Neuron (in vitro differentiated cells): ENCODE measurements at regions not wholly inside any gene's neighbourhood (a gene's known extent, or its start where the extent isn't known, plus 50 kb on each side); places are given as distances from the start of the nearest gene placed in this dataset.

Experiments used
- H2AFZ ChIP-seq: one replicate; pipeline ENCODE4 v1.6.1; 2013; ENCODE audit warnings: low read depth, mild to moderate bottlenecking, inconsistent platforms, low read length, moderate library complexity
- H3K27me3 ChIP-seq: one replicate; pipeline ENCODE4 v1.6.1; 2013; ENCODE audit warnings: low read length; ENCODE audit not compliant: insufficient read depth
- H3K36me3 ChIP-seq: one replicate; pipeline ENCODE4 v1.6.1; 2013; ENCODE audit warnings: low read length; ENCODE audit not compliant: insufficient read depth
- H3K4me1 ChIP-seq: one replicate; pipeline ENCODE4 v1.6.1; 2013; ENCODE audit warnings: low read length; ENCODE audit not compliant: insufficient read depth
- H3K4me3 ChIP-seq: 2 replicates; pipeline ENCODE4 v1.5.1; 2013; ENCODE audit warnings: mild to moderate bottlenecking, low read length, moderate library complexity
- H3K9me3 ChIP-seq: one replicate; pipeline ENCODE4 v1.6.1; 2013; ENCODE audit warnings: low read length

- Histone ChIP-seq H3K4me1 (peaks cover 3% of the 10 kb centered on the region), H3K27me3 (no peaks in the 10 kb centered on the region), H3K9me3 (no peaks in the 10 kb centered on the region), H3K4me3 (no peak overlapping the region), H2AFZ (no peak overlapping the region), H3K36me3 (no peaks in the 10 kb centered on the region)
Measured at GRCh38 chr4:129929984-129930383, 834.0 kb downstream of the C4orf33 start.

GRCh38 chr4:129950217-129950616 lies 854.3 kb downstream of the C4orf33 start:
- H3K9me3 ChIP-seq = no peaks in the 10 kb centered on the region
- H3K27me3 ChIP-seq = no peaks in the 10 kb centered on the region
- no peak overlapping the region for H2AFZ ChIP-seq
- no peaks in the 10 kb centered on the region for H3K4me1 ChIP-seq
- no peaks in the 10 kb centered on the region for H3K36me3 ChIP-seq
- H3K4me3 ChIP-seq = no peak overlapping the region

DNA sequence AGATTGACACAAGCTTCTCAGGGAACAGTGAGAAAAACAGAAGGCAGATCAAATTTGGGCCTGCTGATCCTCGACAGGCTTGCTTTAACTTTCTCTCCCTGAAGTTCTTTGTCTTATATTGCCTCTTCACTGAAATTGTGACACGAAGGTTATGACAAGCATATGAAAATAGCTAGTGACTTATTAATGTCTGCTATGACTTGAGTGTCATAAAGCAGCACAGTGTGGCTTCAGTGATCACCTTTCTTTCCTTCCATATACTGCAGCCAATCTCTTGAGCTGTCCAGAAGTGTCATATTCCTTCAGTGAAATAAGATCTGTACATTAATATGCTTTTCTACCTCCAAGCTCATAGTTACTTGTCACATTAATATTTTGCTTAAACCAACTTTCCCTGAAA lies 870.2 kb downstream of the C4orf33 start:
- Histone ChIP-seq H3K4me3 (no peak overlapping the region), H3K9me3 (no peaks in the 10 kb centered on the region), H3K4me1 (peaks cover under 1% of the 10 kb centered on the region), H2AFZ (no peak overlapping the region), H3K36me3 (no peaks in the 10 kb centered on the region), H3K27me3 (no peaks in the 10 kb centered on the region)

GRCh38 chr4:129968366-129968765 lies 872.4 kb downstream of the C4orf33 start:
- Histone ChIP-seq H3K4me3 (no peak overlapping the region), H2AFZ (no peak overlapping the region), H3K27me3 (no peaks in the 10 kb centered on the region), H3K36me3 (no peaks in the 10 kb centered on the region), H3K4me1 (peaks cover 4% of the 10 kb centered on the region), H3K9me3 (no peaks in the 10 kb centered on the region)

GRCh38 chr4:129968778-129969177 lies 872.8 kb downstream of the C4orf33 start:
- no peaks in the 10 kb centered on the region for H3K36me3 ChIP-seq
- no peaks in the 10 kb centered on the region for H3K27me3 ChIP-seq
- H3K9me3 ChIP-seq = no peaks in the 10 kb centered on the region
- H2AFZ ChIP-seq = no peak overlapping the region
- H3K4me3 ChIP-seq = no peak overlapping the region
- peaks cover 4% of the 10 kb centered on the region for H3K4me1 ChIP-seq

DNA sequence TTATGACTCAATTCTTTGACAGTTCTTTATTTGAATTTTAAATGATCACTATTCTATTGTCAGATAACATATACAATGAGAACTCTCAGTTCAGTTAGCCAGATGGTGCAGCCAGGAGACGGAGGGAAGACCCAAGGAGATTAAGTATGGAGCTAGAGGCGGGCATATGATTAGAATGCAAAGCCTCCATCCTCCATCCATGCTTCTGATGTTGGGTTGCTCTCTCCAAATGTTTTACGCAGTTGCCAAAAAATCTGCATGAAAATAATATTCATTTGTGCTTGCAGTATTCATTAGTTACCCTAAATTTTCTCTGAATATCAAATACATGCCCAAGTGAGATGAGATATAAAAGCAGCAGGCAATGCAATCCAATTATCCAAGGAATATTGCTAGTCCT lies 874.8 kb downstream of the C4orf33 start:
- Histone ChIP-seq H3K9me3 (no peaks in the 10 kb centered on the region), H3K27me3 (no peaks in the 10 kb centered on the region), H2AFZ (no peak overlapping the region), H3K36me3 (no peaks in the 10 kb centered on the region), H3K4me1 (peaks cover 4% of the 10 kb centered on the region), H3K4me3 (no peak overlapping the region)

DNA sequence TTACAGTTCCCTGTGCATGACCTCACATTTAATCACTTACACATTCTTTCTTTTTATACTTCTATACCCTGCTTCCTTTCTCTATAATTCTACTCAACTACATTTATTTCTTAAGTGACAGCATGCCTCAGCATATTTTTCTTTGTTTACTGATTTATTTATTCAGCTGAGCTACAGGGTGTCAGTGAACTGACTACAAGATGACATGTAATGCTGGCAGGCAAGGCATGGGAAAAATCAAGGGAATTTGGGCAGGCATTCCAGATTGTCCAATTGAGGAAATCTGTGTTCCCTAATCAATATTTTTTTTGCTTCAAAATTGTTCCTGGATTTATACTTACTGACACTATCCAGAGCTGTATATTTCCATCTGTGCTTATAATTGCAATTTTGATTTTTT lies 875.5 kb downstream of the C4orf33 start:
- Histone ChIP-seq H3K27me3 (no peaks in the 10 kb centered on the region), H3K36me3 (no peaks in the 10 kb centered on the region), H3K4me3 (no peak overlapping the region), H2AFZ (no peak overlapping the region), H3K9me3 (no peaks in the 10 kb centered on the region), H3K4me1 (peaks cover 4% of the 10 kb centered on the region)

GRCh38 chr4:129972257-129972656 lies 876.3 kb downstream of the C4orf33 start:
- Histone ChIP-seq H2AFZ (no peak overlapping the region), H3K4me3 (no peak overlapping the region), H3K9me3 (no peaks in the 10 kb centered on the region), H3K36me3 (no peaks in the 10 kb centered on the region), H3K4me1 (peaks cover 4% of the 10 kb centered on the region), H3K27me3 (no peaks in the 10 kb centered on the region)

GRCh38 chr4:129974730-129975129 lies 878.8 kb downstream of the C4orf33 start:
- no peak overlapping the region for H3K4me3 ChIP-seq
- H3K27me3 ChIP-seq = no peaks in the 10 kb centered on the region
- H3K4me1 ChIP-seq = peaks cover 4% of the 10 kb centered on the region
- H3K36me3 ChIP-seq = no peaks in the 10 kb centered on the region
- H2AFZ ChIP-seq = no peak overlapping the region
- H3K9me3 ChIP-seq = no peaks in the 10 kb centered on the region

- no peak overlapping the region for H2AFZ ChIP-seq
- no peaks in the 10 kb centered on the region for H3K4me1 ChIP-seq
- no peaks in the 10 kb centered on the region for H3K9me3 ChIP-seq
- H3K36me3 ChIP-seq = no peaks in the 10 kb centered on the region
- H3K27me3 ChIP-seq = no peaks in the 10 kb centered on the region
- H3K4me3 ChIP-seq = no peak overlapping the region
Measured at GRCh38 chr4:129978315-129978714, 882.4 kb downstream of the C4orf33 start.

GRCh38 chr4:129988957-129989356 lies 893.0 kb downstream of the C4orf33 start:
- H3K9me3 ChIP-seq = no peaks in the 10 kb centered on the region
- H3K4me3 ChIP-seq = no peak overlapping the region
- no peak overlapping the region for H2AFZ ChIP-seq
- H3K36me3 ChIP-seq = no peaks in the 10 kb centered on the region
- H3K27me3 ChIP-seq = no peaks in the 10 kb centered on the region
- peaks cover 3% of the 10 kb centered on the region for H3K4me1 ChIP-seq

- Histone ChIP-seq H2AFZ (no peak overlapping the region), H3K9me3 (no peaks in the 10 kb centered on the region)
Measured at GRCh38 chr4:129994715-129995114, 898.8 kb downstream of the C4orf33 start.

DNA sequence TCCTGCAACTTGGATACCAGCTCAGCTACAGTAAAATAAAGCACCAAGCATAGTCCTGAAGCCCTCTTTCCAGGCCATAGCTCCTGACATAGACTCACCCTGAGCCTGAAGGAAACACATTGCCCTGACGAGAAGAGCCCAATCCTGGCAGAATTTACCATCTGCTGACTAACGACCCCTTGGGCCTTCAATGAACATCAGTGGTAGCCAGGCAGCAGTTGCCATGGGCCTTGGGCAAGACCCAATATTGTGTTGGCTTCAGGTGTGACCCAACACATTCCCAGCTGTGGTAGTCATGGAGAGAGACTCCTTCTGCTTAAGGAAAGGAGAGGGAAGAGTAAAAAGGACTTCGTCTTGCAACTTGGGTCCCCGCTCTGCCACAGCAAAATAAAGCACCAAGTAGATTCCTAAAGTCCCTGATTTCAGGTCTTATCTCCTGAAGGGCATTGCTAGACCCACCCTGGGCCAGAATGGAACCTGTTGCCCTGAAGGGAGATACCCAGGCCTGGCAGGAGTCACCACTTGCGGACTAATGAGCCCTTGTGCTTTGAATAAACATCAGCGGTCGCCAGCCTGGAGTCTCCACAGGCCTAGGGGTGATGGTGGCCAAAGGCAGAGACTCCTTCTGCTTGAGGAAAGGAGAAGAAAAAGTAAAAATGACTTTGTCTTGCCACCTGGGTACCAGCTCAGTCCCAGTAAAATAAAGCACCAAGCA lies 902.6 kb downstream of the C4orf33 start:
- Histone ChIP-seq H3K4me3 (no peak overlapping the region), H3K27me3 (no peaks in the 10 kb centered on the region), H2AFZ (no peak overlapping the region), H3K9me3 (no peaks in the 10 kb centered on the region), H3K36me3 (no peaks in the 10 kb centered on the region), H3K4me1 (no peaks in the 10 kb centered on the region)

More at GRCh38 chr4:129994715-129995114, 898.8 kb downstream of the C4orf33 start:
- no peaks in the 10 kb centered on the region for H3K27me3 ChIP-seq
- H3K36me3 ChIP-seq = no peaks in the 10 kb centered on the region
- no peaks in the 10 kb centered on the region for H3K4me1 ChIP-seq
- no peak overlapping the region for H3K4me3 ChIP-seq

- Histone ChIP-seq H3K27me3 (no peaks in the 10 kb centered on the region), H3K36me3 (no peaks in the 10 kb centered on the region), H3K4me1 (no peaks in the 10 kb centered on the region), H2AFZ (no peak overlapping the region), H3K4me3 (no peak overlapping the region), H3K9me3 (no peaks in the 10 kb centered on the region)
Measured at GRCh38 chr4:129999156-129999555, 903.2 kb downstream of the C4orf33 start.
